Gastroesophageal sphincter (tissue), 4 donors: ENCODE measurements at regions not wholly inside any gene's neighbourhood (a gene's known extent, or its start where the extent isn't known, plus 50 kb on each side); places are given as distances from the start of the nearest gene placed in this dataset.

Experiments used
- ATAC-seq: fragments of 150-250 bp; one replicate; pipeline ENCODE4 v1.9.1; 2016; ENCODE audit warnings: mild to moderate bottlenecking, moderate library complexity
- H3K27ac ChIP-seq, 4 donors: fragments of 200-600 bp; sonication (generic) in 3 of 4; 1 replicate in 3 of 4; 2 replicates in 1 of 4; pipeline ENCODE4 v1.5.1; 2016 to 2019
- H3K27me3 ChIP-seq: fragments of 200-600 bp; sonication (generic); one replicate; pipeline ENCODE4 v1.5.1; 2019
- H3K36me3 ChIP-seq, 2 donors: fragments of 200-600 bp; sonication (generic); one replicate each; pipeline ENCODE4 v1.5.1; 2019; ENCODE audit warnings: control low read depth in 1 of 2
- H3K4me1 ChIP-seq, 3 donors: fragments of 200-600 bp; sonication (generic); 1 replicate in 2 of 3; 2 replicates in 1 of 3; pipeline ENCODE4 v1.5.1; 2016 to 2019; ENCODE audit warnings: control low read depth in 2 of 3
- H3K4me3 ChIP-seq, 2 donors: fragments of 200-600 bp; sonication (generic); one replicate each; pipeline ENCODE4 v1.5.1; 2019; ENCODE audit warnings: mild to moderate bottlenecking in 1 of 2, moderate library complexity in 1 of 2
- H3K9me3 ChIP-seq, 3 donors: fragments of 200-600 bp; sonication (generic); one replicate each; pipeline ENCODE4 v1.5.1; 2017 to 2019; ENCODE audit warnings: control low read depth in 2 of 3
- EP300 ChIP-seq: sonication (generic); formaldehyde crosslinking; IDR thresholded peaks from one replicate; pipeline ENCODE4 v1.6.1; 2017; ENCODE audit warnings: antibody characterized with exemption, mild to moderate bottlenecking
- POLR2A ChIP-seq, 2 donors: fragments of 450-650 bp; IDR thresholded peaks; one replicate each; pipeline ENCODE4 v1.6.1; 2017; ENCODE audit warnings: antibody characterized with exemption in 2 of 2, mild to moderate bottlenecking in 2 of 2, moderate library complexity in 1 of 2
- POLR2AphosphoS5 ChIP-seq: sonication (generic); formaldehyde crosslinking; IDR thresholded peaks from one replicate; pipeline ENCODE4 v1.6.1; 2017; ENCODE audit warnings: antibody characterized with exemption
- WGBS, 2 donors: methylation state at CpG; one replicate each; pipeline ENCODE4 v1.1.5; 2018; ENCODE audit warnings: low coverage in 1 of 2; 5-methylcytosine and 5-hydroxymethylcytosine counted together
- TF ChIP-seq, protein P1 (sequence below), 4 experiments: fragments of 200-600 bp in 2 of 4; fragments of 450-650 bp in 2 of 4; sonication (generic) in 1 of 4; IDR thresholded peaks; one replicate each; pipeline ENCODE4 v1.5.1; 2017 to 2019; ENCODE audit warnings: antibody characterized with exemption in 4 of 4, mild to moderate bottlenecking in 2 of 4, moderate library complexity in 2 of 4

DNA sequence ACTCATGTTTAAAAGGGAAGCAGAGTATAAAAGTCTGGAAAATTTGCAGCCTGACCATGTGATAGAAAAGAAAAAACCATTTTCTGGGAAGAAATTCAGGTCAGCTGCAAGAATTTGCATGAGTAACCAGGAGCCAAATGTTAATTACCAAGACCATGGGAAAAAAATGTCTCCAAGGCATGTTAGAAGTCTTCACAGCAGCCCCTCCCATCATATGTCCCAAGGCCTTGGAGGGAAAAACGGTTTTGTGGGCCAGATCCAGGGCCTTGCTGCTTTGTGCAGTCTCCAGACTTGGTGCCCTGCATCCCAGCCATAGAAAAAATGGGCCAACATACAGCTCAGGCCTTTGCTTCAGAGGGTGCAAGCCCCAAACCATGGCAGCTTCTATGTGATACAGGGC is 1019.6 kb upstream of the SORCS1 start:
- Histone ChIP-seq H3K9me3 (no peaks in the 10 kb centered on the region), H3K4me1 (no peaks in the 10 kb centered on the region), H3K4me3 (no peak overlapping the region), H3K27me3 (no peaks in the 10 kb centered on the region), H3K36me3 (no peaks in the 10 kb centered on the region), H3K27ac (no peak overlapping the region)
- 50% methylated on average over 1 of the region's 1 CpG; no CpG with 5 or more reads in 1 of the 2 donors for WGBS, 2 donors
- TF ChIP-seq POLR2A (IDR thresholded peaks at IDR 0.05) = no peak
- no peak for ATAC-seq

DNA sequence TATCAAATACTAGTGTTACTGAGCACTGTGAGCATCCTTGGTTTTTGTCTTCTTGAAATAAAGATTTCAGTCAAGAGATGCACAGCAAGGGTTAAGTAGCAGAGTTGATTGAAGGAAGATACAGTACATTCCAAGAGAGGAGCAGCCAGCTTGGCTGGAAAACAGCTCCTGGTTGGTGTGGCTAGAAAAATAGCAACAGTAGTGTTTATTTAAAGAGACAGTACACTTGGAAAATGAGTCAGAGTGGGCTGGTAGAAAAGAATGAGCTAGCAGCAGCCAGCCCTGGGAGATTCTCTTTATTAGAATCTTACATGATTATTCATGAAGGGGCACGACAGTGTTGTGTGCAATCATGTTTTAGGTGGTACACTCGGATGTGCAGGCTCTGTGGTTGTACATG is 1016.4 kb upstream of the SORCS1 start:
- no peaks in the 10 kb centered on the region for H3K36me3 ChIP-seq
- no peaks in the 10 kb centered on the region for H3K4me1 ChIP-seq
- no peak for TF ChIP-seq POLR2A (IDR thresholded peaks at IDR 0.05)
- TF ChIP-seq EP300 = no peak
- TF ChIP-seq, protein P1, sequence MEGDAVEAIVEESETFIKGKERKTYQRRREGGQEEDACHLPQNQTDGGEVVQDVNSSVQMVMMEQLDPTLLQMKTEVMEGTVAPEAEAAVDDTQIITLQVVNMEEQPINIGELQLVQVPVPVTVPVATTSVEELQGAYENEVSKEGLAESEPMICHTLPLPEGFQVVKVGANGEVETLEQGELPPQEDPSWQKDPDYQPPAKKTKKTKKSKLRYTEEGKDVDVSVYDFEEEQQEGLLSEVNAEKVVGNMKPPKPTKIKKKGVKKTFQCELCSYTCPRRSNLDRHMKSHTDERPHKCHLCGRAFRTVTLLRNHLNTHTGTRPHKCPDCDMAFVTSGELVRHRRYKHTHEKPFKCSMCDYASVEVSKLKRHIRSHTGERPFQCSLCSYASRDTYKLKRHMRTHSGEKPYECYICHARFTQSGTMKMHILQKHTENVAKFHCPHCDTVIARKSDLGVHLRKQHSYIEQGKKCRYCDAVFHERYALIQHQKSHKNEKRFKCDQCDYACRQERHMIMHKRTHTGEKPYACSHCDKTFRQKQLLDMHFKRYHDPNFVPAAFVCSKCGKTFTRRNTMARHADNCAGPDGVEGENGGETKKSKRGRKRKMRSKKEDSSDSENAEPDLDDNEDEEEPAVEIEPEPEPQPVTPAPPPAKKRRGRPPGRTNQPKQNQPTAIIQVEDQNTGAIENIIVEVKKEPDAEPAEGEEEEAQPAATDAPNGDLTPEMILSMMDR (IDR thresholded peaks at IDR 0.05) = no peak
- TF ChIP-seq POLR2AphosphoS5 = no peak
- no peak overlapping the region for H3K4me3 ChIP-seq
- no peaks in the 10 kb centered on the region for H3K27me3 ChIP-seq
- no peak overlapping the region for H3K27ac ChIP-seq
- no peaks in the 10 kb centered on the region for H3K9me3 ChIP-seq
- 52 to 65% methylated on average over 2 of the region's 2 CpGs for WGBS, 2 donors
- no peak for ATAC-seq

DNA sequence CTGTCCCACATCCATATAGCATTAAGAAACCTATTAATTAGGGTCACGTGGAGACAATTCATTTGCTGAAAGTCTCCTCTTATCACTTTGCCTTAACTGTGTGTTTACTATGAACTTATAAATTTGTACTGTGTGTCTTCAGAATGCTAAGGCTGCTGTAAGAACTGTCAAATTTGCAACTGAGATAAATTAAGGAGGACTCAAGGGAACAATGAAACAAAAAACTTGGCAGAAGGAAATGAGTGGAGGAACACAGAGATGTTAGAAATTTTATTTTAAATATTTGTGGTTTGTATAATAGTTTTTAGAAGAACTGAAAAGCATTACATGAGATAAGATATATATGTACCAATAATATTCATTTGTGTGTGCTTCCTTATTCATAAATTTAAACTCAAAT is 1005.3 kb upstream of the SORCS1 start:
- ATAC-seq = no peak
- no peaks in the 10 kb centered on the region for H3K27me3 ChIP-seq
- no peak overlapping the region for H3K27ac ChIP-seq
- no peaks in the 10 kb centered on the region for H3K9me3 ChIP-seq
- TF ChIP-seq, protein P1 (IDR thresholded peaks at IDR 0.05) = no peak
- no peak for TF ChIP-seq POLR2A (IDR thresholded peaks at IDR 0.05)
- no peak for TF ChIP-seq POLR2AphosphoS5
- no peak for TF ChIP-seq EP300
- no peak overlapping the region for H3K4me3 ChIP-seq
- 28 to 33% methylated on average over 1 of the region's 1 CpG for WGBS, 2 donors
- H3K4me1 ChIP-seq = no peaks in the 10 kb centered on the region
- H3K36me3 ChIP-seq = no peaks in the 10 kb centered on the region

DNA sequence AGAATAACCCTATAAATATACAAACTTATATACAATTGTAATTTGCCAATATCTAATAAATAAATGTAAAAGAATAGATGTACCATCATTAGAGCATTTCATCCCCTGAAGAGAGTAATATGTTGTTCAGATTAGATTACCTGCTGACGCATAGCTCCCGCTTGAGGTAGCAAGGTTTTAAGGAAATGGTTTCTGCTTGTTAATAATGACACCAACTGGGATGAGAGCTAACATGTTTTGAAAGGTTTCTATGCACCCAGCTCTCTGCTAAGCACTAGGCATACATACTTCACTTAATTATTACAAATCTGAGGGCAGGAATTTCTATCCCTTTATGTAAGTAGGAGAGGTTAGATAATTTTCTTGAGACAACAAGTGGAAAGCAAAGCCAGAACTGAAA is 1003.3 kb upstream of the SORCS1 start:
- no peak for TF ChIP-seq POLR2AphosphoS5
- H3K9me3 ChIP-seq = no peaks in the 10 kb centered on the region
- no peak overlapping the region for H3K4me3 ChIP-seq
- 95 to 100% methylated on average over 2 of the region's 2 CpGs for WGBS, 2 donors
- no peak overlapping the region for H3K27ac ChIP-seq
- no peak for ATAC-seq
- H3K36me3 ChIP-seq = no peaks in the 10 kb centered on the region
- no peaks in the 10 kb centered on the region for H3K27me3 ChIP-seq
- H3K4me1 ChIP-seq = no peaks in the 10 kb centered on the region

DNA sequence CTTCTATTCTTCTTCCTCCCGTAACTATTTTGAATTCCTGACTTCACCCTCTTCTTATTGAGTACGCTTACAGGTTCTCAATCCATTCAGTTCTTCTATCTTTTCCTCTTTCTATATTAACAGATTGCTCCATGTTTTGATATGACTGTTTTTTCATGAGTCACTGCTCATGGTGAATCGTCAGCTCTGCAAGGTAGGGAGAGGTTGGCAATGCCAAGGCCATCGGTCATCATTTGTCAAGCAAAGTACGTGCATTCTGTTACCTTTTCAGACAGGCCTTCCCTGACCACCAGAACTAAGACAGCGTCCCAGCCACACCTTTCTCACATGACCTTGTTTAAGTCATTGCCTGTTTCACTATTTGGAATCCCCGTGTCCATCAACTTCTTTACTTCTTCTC is 1001.9 kb upstream of the SORCS1 start:
- Histone ChIP-seq H3K27ac (no peak overlapping the region), H3K36me3 (no peaks in the 10 kb centered on the region), H3K4me1 (no peaks in the 10 kb centered on the region), H3K27me3 (no peaks in the 10 kb centered on the region), H3K9me3 (no peaks in the 10 kb centered on the region), H3K4me3 (no peak overlapping the region)
- WGBS, 2 donors = 87% methylated on average over 5 to 7 of the region's 7 CpGs
- ATAC-seq = no peak
- TF ChIP-seq, protein P1 (IDR thresholded peaks at IDR 0.05) = no peak
- TF ChIP-seq EP300 (no peak), POLR2A (IDR thresholded peaks at IDR 0.05) (no peak), POLR2AphosphoS5 (no peak)

DNA sequence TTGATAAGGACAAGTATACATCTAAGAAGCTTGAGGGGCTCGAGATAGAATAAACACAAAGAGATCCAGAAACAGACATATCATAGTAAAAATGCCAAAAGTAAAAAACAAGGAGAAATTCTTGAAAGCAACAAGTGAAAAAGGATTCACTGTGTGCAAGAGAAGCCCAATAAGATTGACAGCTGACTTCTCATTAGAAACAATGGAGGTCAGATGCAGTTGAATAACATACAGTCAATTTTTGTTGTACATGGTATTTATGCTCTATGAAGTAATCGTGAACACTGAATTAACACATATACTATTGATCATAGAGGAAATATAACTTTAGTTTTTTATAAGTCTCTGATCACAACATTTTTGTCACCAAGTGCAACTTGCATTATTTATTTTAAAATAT is 982.8 kb upstream of the SORCS1 start:
- Histone ChIP-seq H3K27ac (no peak overlapping the region), H3K9me3 (peaks cover 0 to 17% (median 0%) of the 10 kb centered on the region in 3 donors), H3K36me3 (no peaks in the 10 kb centered on the region), H3K4me1 (no peaks in the 10 kb centered on the region), H3K27me3 (no peaks in the 10 kb centered on the region), H3K4me3 (no peak overlapping the region)
- no peak for ATAC-seq
- TF ChIP-seq POLR2A (IDR thresholded peaks at IDR 0.05) (no peak), EP300 (no peak), POLR2AphosphoS5 (no peak)
- TF ChIP-seq, protein P1 (IDR thresholded peaks at IDR 0.05) = no peak
- 67 to 90% methylated on average over 2 of the region's 2 CpGs for WGBS, 2 donors
